ENCODE measurements at regions not wholly inside any gene's neighbourhood (a gene's known extent, or its start where the extent isn't known, plus 50 kb on each side); places are given as distances from the start of the nearest gene placed in this dataset.

DNA sequence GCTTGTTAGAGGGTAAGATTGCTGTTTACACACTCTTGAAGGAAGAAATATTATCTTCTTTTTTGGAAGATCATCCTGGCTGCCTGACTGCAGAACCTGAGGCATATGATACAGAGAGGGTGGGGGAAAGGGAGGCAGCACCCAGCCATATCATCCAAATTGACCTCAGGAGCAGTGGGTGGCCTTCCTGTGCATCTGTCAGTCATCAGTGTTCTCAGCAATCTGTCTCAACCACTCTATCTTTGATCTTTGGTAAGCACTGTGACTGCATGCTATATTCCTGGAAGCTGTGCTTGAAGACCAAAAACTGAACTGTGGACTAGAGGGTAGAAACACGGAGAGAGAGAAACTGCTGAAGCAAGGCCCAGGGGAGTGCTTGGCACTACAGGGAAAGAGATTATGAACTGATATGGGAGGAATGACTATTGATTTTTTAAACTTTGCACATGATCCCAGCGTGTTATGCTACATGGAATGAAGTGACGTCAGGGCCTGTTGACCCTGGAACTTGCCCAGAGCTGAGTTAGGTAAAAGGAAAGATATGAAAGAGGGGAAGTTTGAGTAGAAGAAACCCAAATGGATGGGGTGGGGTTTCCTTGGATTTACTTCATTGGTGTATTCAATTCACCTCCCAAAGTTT is 171.5 kb downstream of the ASCL1 start:
- TF ChIP-seq MYC (IDR thresholded peaks at IDR 0.05; ENCODE audit: low read depth, low read length) (no peak), POLR2A (IDR thresholded peaks at IDR 0.05; ENCODE audit: extremely low read depth, insufficient read length) (no peak)
- TF ChIP-seq, protein P1, sequence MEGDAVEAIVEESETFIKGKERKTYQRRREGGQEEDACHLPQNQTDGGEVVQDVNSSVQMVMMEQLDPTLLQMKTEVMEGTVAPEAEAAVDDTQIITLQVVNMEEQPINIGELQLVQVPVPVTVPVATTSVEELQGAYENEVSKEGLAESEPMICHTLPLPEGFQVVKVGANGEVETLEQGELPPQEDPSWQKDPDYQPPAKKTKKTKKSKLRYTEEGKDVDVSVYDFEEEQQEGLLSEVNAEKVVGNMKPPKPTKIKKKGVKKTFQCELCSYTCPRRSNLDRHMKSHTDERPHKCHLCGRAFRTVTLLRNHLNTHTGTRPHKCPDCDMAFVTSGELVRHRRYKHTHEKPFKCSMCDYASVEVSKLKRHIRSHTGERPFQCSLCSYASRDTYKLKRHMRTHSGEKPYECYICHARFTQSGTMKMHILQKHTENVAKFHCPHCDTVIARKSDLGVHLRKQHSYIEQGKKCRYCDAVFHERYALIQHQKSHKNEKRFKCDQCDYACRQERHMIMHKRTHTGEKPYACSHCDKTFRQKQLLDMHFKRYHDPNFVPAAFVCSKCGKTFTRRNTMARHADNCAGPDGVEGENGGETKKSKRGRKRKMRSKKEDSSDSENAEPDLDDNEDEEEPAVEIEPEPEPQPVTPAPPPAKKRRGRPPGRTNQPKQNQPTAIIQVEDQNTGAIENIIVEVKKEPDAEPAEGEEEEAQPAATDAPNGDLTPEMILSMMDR (IDR thresholded peaks at IDR 0.05; ENCODE audit: low read depth, low read length) = no peak
- TF ChIP-seq, protein P2, sequence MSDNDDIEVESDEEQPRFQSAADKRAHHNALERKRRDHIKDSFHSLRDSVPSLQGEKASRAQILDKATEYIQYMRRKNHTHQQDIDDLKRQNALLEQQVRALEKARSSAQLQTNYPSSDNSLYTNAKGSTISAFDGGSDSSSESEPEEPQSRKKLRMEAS (IDR thresholded peaks at IDR 0.05; ENCODE audit: low read depth, low read length) = no peak
- H3K4me3 ChIP-seq (ENCODE audit: low read depth, low read length) = no peak overlapping the region
- no peak for DNase-seq (ENCODE audit: low read depth)

- TF ChIP-seq POLR2A (IDR thresholded peaks at IDR 0.05; ENCODE audit: extremely low read depth, insufficient read length) (no peak), MYC (IDR thresholded peaks at IDR 0.05; ENCODE audit: low read depth, low read length) (no peak)
- TF ChIP-seq, protein P2 (IDR thresholded peaks at IDR 0.05; ENCODE audit: low read depth, low read length) = no peak
- TF ChIP-seq, protein P1 (IDR thresholded peaks at IDR 0.05; ENCODE audit: low read depth, low read length) = no peak
- no peak for DNase-seq (ENCODE audit: low read depth)
These were observed 173.1 kb downstream of the ASCL1 start for GRCh38 chr12:103130564-103130963.

GRCh38 chr12:103138538-103138937 is 181.1 kb downstream of the ASCL1 start:
- no peak for DNase-seq (ENCODE audit: low read depth)
- TF ChIP-seq MYC (IDR thresholded peaks at IDR 0.05; ENCODE audit: low read depth, low read length) (no peak), POLR2A (IDR thresholded peaks at IDR 0.05; ENCODE audit: extremely low read depth, insufficient read length) (no peak)
- TF ChIP-seq, protein P2 (IDR thresholded peaks at IDR 0.05; ENCODE audit: low read depth, low read length) = no peak
- TF ChIP-seq, protein P1 (IDR thresholded peaks at IDR 0.05; ENCODE audit: low read depth, low read length) = no peak
- H3K4me3 ChIP-seq (ENCODE audit: low read depth, low read length) = no peak overlapping the region

More at GRCh38 chr12:103130564-103130963, 173.1 kb downstream of the ASCL1 start:
- H3K4me3 ChIP-seq (ENCODE audit: low read depth, low read length) = no peak overlapping the region

DNA sequence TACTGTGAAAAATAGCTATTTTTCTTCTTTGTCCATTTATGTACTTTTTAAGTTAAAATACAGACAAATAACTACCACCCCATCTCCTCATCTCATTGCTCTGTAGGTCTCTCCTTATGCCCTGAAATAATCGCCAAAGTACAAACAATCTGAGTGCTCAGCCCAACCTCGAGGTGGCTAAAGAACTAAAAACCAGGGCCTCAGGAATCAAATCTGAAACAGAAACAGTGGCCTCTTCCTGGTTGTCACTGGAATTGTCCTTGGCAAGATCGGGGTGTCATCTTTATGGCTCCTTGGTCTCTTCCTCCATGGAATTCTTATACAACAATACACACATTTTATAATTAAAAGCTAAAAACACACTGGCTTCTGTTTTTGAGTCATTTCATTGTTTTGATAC is 182.4 kb downstream of the ASCL1 start:
- no peak overlapping the region for H3K4me3 ChIP-seq (ENCODE audit: low read depth, low read length)
- no peak for TF ChIP-seq MYC (IDR thresholded peaks at IDR 0.05; ENCODE audit: low read depth, low read length)
- TF ChIP-seq, protein P1 (IDR thresholded peaks at IDR 0.05; ENCODE audit: low read depth, low read length) = no peak
- TF ChIP-seq, protein P2 (IDR thresholded peaks at IDR 0.05; ENCODE audit: low read depth, low read length) = no peak
- no peak for TF ChIP-seq POLR2A (IDR thresholded peaks at IDR 0.05; ENCODE audit: extremely low read depth, insufficient read length)
- DNase-seq (ENCODE audit: low read depth) = no peak

- TF ChIP-seq, protein P2 (IDR thresholded peaks at IDR 0.05; ENCODE audit: low read depth, low read length) = no peak
- no peak for TF ChIP-seq POLR2A (IDR thresholded peaks at IDR 0.05; ENCODE audit: extremely low read depth, insufficient read length)
- no peak for TF ChIP-seq MYC (IDR thresholded peaks at IDR 0.05; ENCODE audit: low read depth, low read length)
- TF ChIP-seq, protein P1 (IDR thresholded peaks at IDR 0.05; ENCODE audit: low read depth, low read length) = no peak
- DNase-seq (ENCODE audit: low read depth) = no peak
- H3K4me3 ChIP-seq (ENCODE audit: low read depth, low read length) = no peak overlapping the region
These were observed 182.8 kb downstream of the ASCL1 start for GRCh38 chr12:103140286-103140685.

All from NB4 (cell line).